ENCODE measurements at regions not wholly inside any gene's neighbourhood (a gene's known extent, or its start where the extent isn't known, plus 50 kb on each side); places are given as distances from the start of the nearest gene placed in this dataset.

DNA sequence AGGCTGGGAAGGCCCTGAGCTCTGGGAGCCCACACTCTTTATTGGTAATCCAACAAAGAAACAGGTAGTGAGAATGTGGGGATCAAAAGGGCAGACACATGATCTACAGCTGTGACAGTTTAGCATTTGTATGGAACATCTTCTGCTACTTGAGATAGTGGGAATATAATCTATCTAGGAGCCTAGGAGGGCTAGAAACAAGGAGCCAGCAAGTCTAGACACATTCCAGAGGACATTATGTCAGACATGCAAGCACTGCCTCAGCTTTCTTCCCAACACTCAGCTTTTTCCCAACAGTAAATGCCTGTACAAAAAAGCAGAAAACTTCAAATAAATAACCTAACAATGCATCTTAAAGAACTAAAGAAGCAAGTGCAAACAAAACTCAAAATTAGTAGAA, 1150.6 kb upstream of the RAG2 start:
- DNase-seq (ENCODE audit: low spot score): no peak
- no peaks in the 10 kb centered on the region for H3K4me1 ChIP-seq (replicated peaks)
- no peak for TF ChIP-seq POLR2A (IDR thresholded peaks at IDR 0.05)
- TF ChIP-seq, protein P1, sequence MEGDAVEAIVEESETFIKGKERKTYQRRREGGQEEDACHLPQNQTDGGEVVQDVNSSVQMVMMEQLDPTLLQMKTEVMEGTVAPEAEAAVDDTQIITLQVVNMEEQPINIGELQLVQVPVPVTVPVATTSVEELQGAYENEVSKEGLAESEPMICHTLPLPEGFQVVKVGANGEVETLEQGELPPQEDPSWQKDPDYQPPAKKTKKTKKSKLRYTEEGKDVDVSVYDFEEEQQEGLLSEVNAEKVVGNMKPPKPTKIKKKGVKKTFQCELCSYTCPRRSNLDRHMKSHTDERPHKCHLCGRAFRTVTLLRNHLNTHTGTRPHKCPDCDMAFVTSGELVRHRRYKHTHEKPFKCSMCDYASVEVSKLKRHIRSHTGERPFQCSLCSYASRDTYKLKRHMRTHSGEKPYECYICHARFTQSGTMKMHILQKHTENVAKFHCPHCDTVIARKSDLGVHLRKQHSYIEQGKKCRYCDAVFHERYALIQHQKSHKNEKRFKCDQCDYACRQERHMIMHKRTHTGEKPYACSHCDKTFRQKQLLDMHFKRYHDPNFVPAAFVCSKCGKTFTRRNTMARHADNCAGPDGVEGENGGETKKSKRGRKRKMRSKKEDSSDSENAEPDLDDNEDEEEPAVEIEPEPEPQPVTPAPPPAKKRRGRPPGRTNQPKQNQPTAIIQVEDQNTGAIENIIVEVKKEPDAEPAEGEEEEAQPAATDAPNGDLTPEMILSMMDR (IDR thresholded peaks at IDR 0.05): no peak
- TF ChIP-seq POLR2AphosphoS5 (IDR thresholded peaks at IDR 0.05): no peak
- H3K27me3 ChIP-seq (replicated peaks; ENCODE audit: insufficient read depth): no peaks in the 10 kb centered on the region
- intact Hi-C loops (cut with DNase I): no loop called here
- H3K9me3 ChIP-seq: no peaks in the 10 kb centered on the region
- H3K27ac ChIP-seq: no peak overlapping the region
- H3K36me3 ChIP-seq: no peaks in the 10 kb centered on the region
- no peak overlapping the region for H3K4me3 ChIP-seq

GRCh38 chr11:37747121-37747520, 1149.1 kb upstream of the RAG2 start:
- DNase-seq (ENCODE audit: low spot score): no peak
- Histone ChIP-seq H3K4me3 (no peak overlapping the region), H3K9me3 (no peaks in the 10 kb centered on the region), H3K4me1 (replicated peaks) (no peaks in the 10 kb centered on the region), H3K27ac (no peak overlapping the region), H3K27me3 (replicated peaks; ENCODE audit: insufficient read depth) (no peaks in the 10 kb centered on the region), H3K36me3 (no peaks in the 10 kb centered on the region)
- WGBS: 90% methylated on average over 2 of the region's 2 CpGs
- intact Hi-C loops (cut with DNase I): no loop called here
- TF ChIP-seq POLR2AphosphoS5 (IDR thresholded peaks at IDR 0.05): no peak
- TF ChIP-seq, protein P1 (IDR thresholded peaks at IDR 0.05): no peak
- no peak for TF ChIP-seq POLR2A (IDR thresholded peaks at IDR 0.05)

DNA sequence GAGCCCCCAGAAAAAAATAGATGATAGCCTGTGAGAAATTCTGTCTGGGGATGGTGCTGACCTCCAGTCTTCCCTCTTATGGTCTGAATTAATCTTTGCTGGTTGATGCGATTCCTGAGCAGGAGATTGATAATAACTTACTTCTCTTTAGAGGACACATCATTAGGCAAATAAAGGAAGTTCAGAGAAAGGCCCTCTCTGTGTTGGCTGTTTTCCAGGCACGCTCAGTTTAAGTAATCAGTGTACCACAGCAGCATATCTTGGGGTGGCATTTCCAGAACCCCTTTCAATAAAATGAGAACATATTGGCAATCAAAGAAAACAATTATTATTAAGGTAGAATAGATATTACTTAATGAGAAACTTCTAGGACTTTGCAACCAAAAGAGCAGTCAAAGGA, 1129.3 kb upstream of the RAG2 start:
- DNase-seq (ENCODE audit: low spot score): no peak
- Histone ChIP-seq H3K4me1 (replicated peaks) (no peaks in the 10 kb centered on the region), H3K9me3 (no peaks in the 10 kb centered on the region), H3K27ac (no peak overlapping the region), H3K36me3 (no peaks in the 10 kb centered on the region), H3K27me3 (replicated peaks; ENCODE audit: insufficient read depth) (no peaks in the 10 kb centered on the region), H3K4me3 (no peak overlapping the region)
- TF ChIP-seq POLR2A (IDR thresholded peaks at IDR 0.05) (no peak), POLR2AphosphoS5 (IDR thresholded peaks at IDR 0.05) (no peak)
- TF ChIP-seq, protein P1 (IDR thresholded peaks at IDR 0.05): no peak
- WGBS: 63% methylated on average over 2 of the region's 2 CpGs
- intact Hi-C loops (cut with DNase I): no loop called here

DNA sequence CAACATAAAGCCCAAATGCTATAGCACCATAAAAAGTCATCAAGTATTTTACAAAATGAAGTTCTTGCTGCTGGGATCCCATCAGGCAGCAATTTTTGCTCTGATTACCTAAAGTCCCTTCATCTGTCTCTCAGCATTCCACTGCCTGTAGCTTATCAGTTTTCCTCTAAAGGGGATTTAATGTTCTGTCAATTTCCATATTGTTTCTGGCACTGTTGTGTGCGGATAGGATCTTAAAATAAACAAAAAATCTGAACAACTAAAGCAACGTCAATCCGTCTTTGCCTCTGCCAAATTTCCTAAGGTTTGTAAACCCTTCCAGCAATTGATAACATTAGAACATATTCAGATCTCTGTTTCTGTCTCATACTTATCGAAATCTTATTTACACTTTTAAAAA, 1126.3 kb upstream of the RAG2 start:
- intact Hi-C loops (cut with DNase I): no loop called here
- DNase-seq (ENCODE audit: low spot score): no peak
- Histone ChIP-seq H3K4me3 (no peak overlapping the region), H3K4me1 (replicated peaks) (no peaks in the 10 kb centered on the region), H3K36me3 (no peaks in the 10 kb centered on the region), H3K27ac (no peak overlapping the region), H3K27me3 (replicated peaks; ENCODE audit: insufficient read depth) (no peaks in the 10 kb centered on the region), H3K9me3 (no peaks in the 10 kb centered on the region)
- TF ChIP-seq, protein P1 (IDR thresholded peaks at IDR 0.05): no peak
- TF ChIP-seq POLR2A (IDR thresholded peaks at IDR 0.05) (no peak), POLR2AphosphoS5 (IDR thresholded peaks at IDR 0.05) (no peak)
- 56% methylated on average over 4 of the region's 4 CpGs for WGBS

GRCh38 chr11:37721485-37721884, 1123.4 kb upstream of the RAG2 start:
- intact Hi-C loops (cut with DNase I): no loop called here

More at GRCh38 chr11:37721485-37721884, 1123.4 kb upstream of the RAG2 start:
- no peak for DNase-seq (ENCODE audit: low spot score)
- H3K9me3 ChIP-seq: no peaks in the 10 kb centered on the region
- no peaks in the 10 kb centered on the region for H3K36me3 ChIP-seq
- H3K4me1 ChIP-seq (replicated peaks): no peaks in the 10 kb centered on the region
- WGBS: 58% methylated on average over 2 of the region's 2 CpGs
- H3K4me3 ChIP-seq: no peak overlapping the region
- TF ChIP-seq POLR2AphosphoS5 (IDR thresholded peaks at IDR 0.05): no peak
- no peak for TF ChIP-seq POLR2A (IDR thresholded peaks at IDR 0.05)
- TF ChIP-seq, protein P1 (IDR thresholded peaks at IDR 0.05): no peak
- no peak overlapping the region for H3K27ac ChIP-seq
- H3K27me3 ChIP-seq (replicated peaks; ENCODE audit: insufficient read depth): no peaks in the 10 kb centered on the region
